Calu3 (cell line): ENCODE measurements at regions not wholly inside any gene's neighbourhood (a gene's known extent, or its start where the extent isn't known, plus 50 kb on each side); places are given as distances from the start of the nearest gene placed in this dataset.

ENCODE experiments used
- BruUV-seq: library from RNA; stranded (reverse); fragments of 400-500 nt; replicated peaks from 2 replicates; lab custom pipeline; 2021; lab: Mats Ljungman, UMichigan
- CTCF ChIA-PET: fragments of 300-600 bp; sonication (Branson Sonifier 250); formaldehyde crosslinking; loops from one replicate; lab custom pipeline; 2022; ENCODE audit warnings: antibody characterized with exemption; lab: Charles Lee
- DNase-seq: peaks from one replicate; pipeline ENCODE4 v3.0.0; 2022
- H3K27ac Mint-ChIP-seq: one replicate; pipeline ENCODE4 v1.8.0; 2022; ENCODE audit warnings: mixed read lengths; ENCODE audit not compliant: unreplicated experiment
- H3K27me3 Mint-ChIP-seq: one replicate; pipeline ENCODE4 v1.8.0; 2022; ENCODE audit warnings: mixed read lengths; ENCODE audit not compliant: unreplicated experiment
- H3K36me3 Mint-ChIP-seq: one replicate; pipeline ENCODE4 v1.8.0; 2022; ENCODE audit warnings: mild to moderate bottlenecking, moderate library complexity, mixed read lengths; ENCODE audit not compliant: insufficient read depth, unreplicated experiment
- H3K4me1 Mint-ChIP-seq: one replicate; pipeline ENCODE4 v1.8.0; 2022; ENCODE audit warnings: mild to moderate bottlenecking, low read depth, mixed read lengths; ENCODE audit not compliant: unreplicated experiment
- H3K4me3 Mint-ChIP-seq: one replicate; pipeline ENCODE4 v1.8.0; 2022; ENCODE audit warnings: mild to moderate bottlenecking, low read depth, moderate library complexity, mixed read lengths; ENCODE audit not compliant: unreplicated experiment
- H3K9me3 Mint-ChIP-seq: one replicate; pipeline ENCODE4 v1.8.0; 2022; ENCODE audit warnings: low read depth, mixed read lengths; ENCODE audit not compliant: unreplicated experiment
- intact Hi-C: fragments of 100-400 bp; cut with micrococcal nuclease; formaldehyde crosslinking; loops from one replicate; pipeline ENCODE4 v1.10.0; 2022; ENCODE audit not compliant: unreplicated experiment
- TF ChIP-seq, protein P1 (sequence below): fragments of 200-600 bp; IDR thresholded peaks from one replicate; pipeline ENCODE4 v1.8.0; 2022; ENCODE audit warnings: antibody characterized with exemption; ENCODE audit not compliant: unreplicated experiment

GRCh38 chr6:11639376-11640235 is 102.1 kb downstream of the TMEM170B start:
- Mint-ChIP-seq H3K9me3 (no peaks in the 10 kb centered on the region), H3K4me1 (no peaks in the 10 kb centered on the region), H3K4me3 (no peak overlapping the region), H3K27ac (no peak overlapping the region), H3K36me3 (no peaks in the 10 kb centered on the region), H3K27me3 (no peaks in the 10 kb centered on the region)
- no peak for DNase-seq
- CTCF ChIA-PET = no interaction called here
- BruUV-seq = no TSS peak
- TF ChIP-seq, protein P1, sequence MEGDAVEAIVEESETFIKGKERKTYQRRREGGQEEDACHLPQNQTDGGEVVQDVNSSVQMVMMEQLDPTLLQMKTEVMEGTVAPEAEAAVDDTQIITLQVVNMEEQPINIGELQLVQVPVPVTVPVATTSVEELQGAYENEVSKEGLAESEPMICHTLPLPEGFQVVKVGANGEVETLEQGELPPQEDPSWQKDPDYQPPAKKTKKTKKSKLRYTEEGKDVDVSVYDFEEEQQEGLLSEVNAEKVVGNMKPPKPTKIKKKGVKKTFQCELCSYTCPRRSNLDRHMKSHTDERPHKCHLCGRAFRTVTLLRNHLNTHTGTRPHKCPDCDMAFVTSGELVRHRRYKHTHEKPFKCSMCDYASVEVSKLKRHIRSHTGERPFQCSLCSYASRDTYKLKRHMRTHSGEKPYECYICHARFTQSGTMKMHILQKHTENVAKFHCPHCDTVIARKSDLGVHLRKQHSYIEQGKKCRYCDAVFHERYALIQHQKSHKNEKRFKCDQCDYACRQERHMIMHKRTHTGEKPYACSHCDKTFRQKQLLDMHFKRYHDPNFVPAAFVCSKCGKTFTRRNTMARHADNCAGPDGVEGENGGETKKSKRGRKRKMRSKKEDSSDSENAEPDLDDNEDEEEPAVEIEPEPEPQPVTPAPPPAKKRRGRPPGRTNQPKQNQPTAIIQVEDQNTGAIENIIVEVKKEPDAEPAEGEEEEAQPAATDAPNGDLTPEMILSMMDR = no peak
- intact Hi-C loops = no loop called here

- no peaks in the 10 kb centered on the region for H3K4me1 Mint-ChIP-seq
- no peaks in the 10 kb centered on the region for H3K9me3 Mint-ChIP-seq
- intact Hi-C loops = no loop called here
- no peaks in the 10 kb centered on the region for H3K27me3 Mint-ChIP-seq
- TF ChIP-seq, protein P1 = no peak
- H3K4me3 Mint-ChIP-seq = no peak overlapping the region
- CTCF ChIA-PET = no interaction called here
- no peak for DNase-seq
- BruUV-seq = no TSS peak
- H3K36me3 Mint-ChIP-seq = no peaks in the 10 kb centered on the region
- no peak overlapping the region for H3K27ac Mint-ChIP-seq
Measured at GRCh38 chr6:11640486-11640885, 102.9 kb downstream of the TMEM170B start.

GRCh38 chr6:11644071-11644470 is 106.5 kb downstream of the TMEM170B start:
- CTCF ChIA-PET = no interaction called here
- Mint-ChIP-seq H3K9me3 (no peaks in the 10 kb centered on the region), H3K4me1 (no peaks in the 10 kb centered on the region), H3K27me3 (no peaks in the 10 kb centered on the region), H3K36me3 (no peaks in the 10 kb centered on the region), H3K27ac (no peak overlapping the region), H3K4me3 (no peak overlapping the region)
- TF ChIP-seq, protein P1 = no peak
- intact Hi-C loops = no loop called here
- BruUV-seq = no TSS peak
- DNase-seq = no peak

DNA sequence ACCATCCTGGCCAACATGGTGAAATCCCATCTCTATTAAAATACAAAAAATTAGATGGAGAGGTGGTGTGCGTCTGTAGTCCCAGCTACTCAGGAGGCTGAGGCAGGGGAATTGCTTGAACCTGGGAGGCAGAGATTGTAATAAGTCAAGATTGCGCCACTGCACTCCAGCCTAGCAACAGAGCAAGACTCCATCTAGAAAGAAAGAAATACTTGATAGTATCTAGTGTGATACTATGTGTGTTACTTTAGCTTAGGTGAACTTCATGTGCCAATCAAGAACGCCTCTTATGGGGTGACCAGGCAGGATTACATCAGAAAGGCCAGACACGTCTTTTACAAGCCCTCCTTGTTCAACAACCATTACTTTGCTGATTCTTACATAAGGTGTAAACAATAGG is 107.1 kb downstream of the TMEM170B start:
- CTCF ChIA-PET = no interaction called here
- DNase-seq = no peak

More for the DNA sequence above, 107.1 kb downstream of the TMEM170B start:
- intact Hi-C loops = no loop called here
- H3K9me3 Mint-ChIP-seq = no peaks in the 10 kb centered on the region
- TF ChIP-seq, protein P1 = no peak
- H3K4me1 Mint-ChIP-seq = no peaks in the 10 kb centered on the region
- H3K4me3 Mint-ChIP-seq = no peak overlapping the region
- BruUV-seq = no TSS peak
- no peaks in the 10 kb centered on the region for H3K27me3 Mint-ChIP-seq
- H3K27ac Mint-ChIP-seq = no peak overlapping the region
- no peaks in the 10 kb centered on the region for H3K36me3 Mint-ChIP-seq
